ENCODE measurements at regions not wholly inside any gene's neighbourhood (a gene's known extent, or its start where the extent isn't known, plus 50 kb on each side); places are given as distances from the start of the nearest gene placed in this dataset.

DNA sequence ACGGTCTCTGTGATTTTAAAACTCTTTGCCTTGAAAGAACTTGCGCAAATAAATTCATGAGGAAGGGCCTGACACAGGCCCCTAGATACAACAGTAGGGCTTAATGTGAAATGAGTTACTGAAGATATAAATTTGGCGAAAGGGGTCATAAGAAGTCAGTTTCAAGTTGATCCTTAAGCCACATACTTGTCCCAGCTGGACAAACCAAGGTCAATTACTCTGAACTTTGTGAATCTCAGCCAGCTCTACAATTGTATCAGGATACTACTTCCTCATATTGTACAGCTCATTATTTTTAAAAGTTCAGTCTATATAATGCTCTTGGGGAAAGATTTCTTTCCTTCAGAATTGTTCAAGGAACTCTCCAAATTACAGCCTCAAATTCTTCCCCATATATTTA lies 432.8 kb downstream of the METTL4 start:
- 35% methylated on average over 3 of the region's 3 CpGs for WGBS (ENCODE audit: low lambda C conversion rate)
- DNase-seq: no peak

More for the DNA sequence above, 432.8 kb downstream of the METTL4 start:
- Histone ChIP-seq H4K20me1 (ENCODE audit: insufficient read depth) (no peaks in the 10 kb centered on the region), H3K4me1 (ENCODE audit: control insufficient read depth in 1 of 2, insufficient read depth in 2 of 2, low read depth in 1 of 2, low read length in 1 of 2) (no peaks in the 10 kb centered on the region), H3K9me2 (no peaks in the 10 kb centered on the region), H3K36me3 (replicated peaks in 1 of 2; ENCODE audit: control insufficient read depth in 1 of 2, insufficient read depth in 2 of 2, low read length in 1 of 2) (no peaks in the 10 kb centered on the region), H3K9ac (no peak overlapping the region), H3K4me3 (ENCODE audit: low read depth in 2 of 2, low read length in 1 of 2) (no peak overlapping the region), H3K4me2 (no peak overlapping the region), H3K27ac (ENCODE audit: low read depth in 2 of 2, low read length in 1 of 2) (no peak overlapping the region), H3F3A (replicated peaks; ENCODE audit: insufficient read depth) (no peaks in the 10 kb centered on the region), H3K9me3 (no peaks in the 10 kb centered on the region), H3K27me3 (ENCODE audit: insufficient read depth) (no peaks in the 10 kb centered on the region), H3K79me2 (ENCODE audit: insufficient read depth) (no peaks in the 10 kb centered on the region), H2AFZ (ENCODE audit: low read depth) (no peak overlapping the region)
- TF ChIP-seq EZH2phosphoT487 (IDR thresholded peaks at IDR 0.05; ENCODE audit: borderline replicate concordance, low read depth): no peak
- no peak for TF ChIP-seq JUND (IDR thresholded peaks at IDR 0.05)
- no peak for TF ChIP-seq POLR2AphosphoS5 (IDR thresholded peaks at IDR 0.05; ENCODE audit: low read depth, low read length)
- TF ChIP-seq TCF12 (IDR thresholded peaks at IDR 0.05): no peak
- TF ChIP-seq, protein P1, sequence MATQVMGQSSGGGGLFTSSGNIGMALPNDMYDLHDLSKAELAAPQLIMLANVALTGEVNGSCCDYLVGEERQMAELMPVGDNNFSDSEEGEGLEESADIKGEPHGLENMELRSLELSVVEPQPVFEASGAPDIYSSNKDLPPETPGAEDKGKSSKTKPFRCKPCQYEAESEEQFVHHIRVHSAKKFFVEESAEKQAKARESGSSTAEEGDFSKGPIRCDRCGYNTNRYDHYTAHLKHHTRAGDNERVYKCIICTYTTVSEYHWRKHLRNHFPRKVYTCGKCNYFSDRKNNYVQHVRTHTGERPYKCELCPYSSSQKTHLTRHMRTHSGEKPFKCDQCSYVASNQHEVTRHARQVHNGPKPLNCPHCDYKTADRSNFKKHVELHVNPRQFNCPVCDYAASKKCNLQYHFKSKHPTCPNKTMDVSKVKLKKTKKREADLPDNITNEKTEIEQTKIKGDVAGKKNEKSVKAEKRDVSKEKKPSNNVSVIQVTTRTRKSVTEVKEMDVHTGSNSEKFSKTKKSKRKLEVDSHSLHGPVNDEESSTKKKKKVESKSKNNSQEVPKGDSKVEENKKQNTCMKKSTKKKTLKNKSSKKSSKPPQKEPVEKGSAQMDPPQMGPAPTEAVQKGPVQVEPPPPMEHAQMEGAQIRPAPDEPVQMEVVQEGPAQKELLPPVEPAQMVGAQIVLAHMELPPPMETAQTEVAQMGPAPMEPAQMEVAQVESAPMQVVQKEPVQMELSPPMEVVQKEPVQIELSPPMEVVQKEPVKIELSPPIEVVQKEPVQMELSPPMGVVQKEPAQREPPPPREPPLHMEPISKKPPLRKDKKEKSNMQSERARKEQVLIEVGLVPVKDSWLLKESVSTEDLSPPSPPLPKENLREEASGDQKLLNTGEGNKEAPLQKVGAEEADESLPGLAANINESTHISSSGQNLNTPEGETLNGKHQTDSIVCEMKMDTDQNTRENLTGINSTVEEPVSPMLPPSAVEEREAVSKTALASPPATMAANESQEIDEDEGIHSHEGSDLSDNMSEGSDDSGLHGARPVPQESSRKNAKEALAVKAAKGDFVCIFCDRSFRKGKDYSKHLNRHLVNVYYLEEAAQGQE (IDR thresholded peaks at IDR 0.05; ENCODE audit: low read depth, low read length): no peak
- no peak for TF ChIP-seq MXI1 (IDR thresholded peaks at IDR 0.05; ENCODE audit: low read depth, low read length)
- TF ChIP-seq YY1 (IDR thresholded peaks at IDR 0.05; ENCODE audit: low read depth): no peak
- TF ChIP-seq, protein P2, sequence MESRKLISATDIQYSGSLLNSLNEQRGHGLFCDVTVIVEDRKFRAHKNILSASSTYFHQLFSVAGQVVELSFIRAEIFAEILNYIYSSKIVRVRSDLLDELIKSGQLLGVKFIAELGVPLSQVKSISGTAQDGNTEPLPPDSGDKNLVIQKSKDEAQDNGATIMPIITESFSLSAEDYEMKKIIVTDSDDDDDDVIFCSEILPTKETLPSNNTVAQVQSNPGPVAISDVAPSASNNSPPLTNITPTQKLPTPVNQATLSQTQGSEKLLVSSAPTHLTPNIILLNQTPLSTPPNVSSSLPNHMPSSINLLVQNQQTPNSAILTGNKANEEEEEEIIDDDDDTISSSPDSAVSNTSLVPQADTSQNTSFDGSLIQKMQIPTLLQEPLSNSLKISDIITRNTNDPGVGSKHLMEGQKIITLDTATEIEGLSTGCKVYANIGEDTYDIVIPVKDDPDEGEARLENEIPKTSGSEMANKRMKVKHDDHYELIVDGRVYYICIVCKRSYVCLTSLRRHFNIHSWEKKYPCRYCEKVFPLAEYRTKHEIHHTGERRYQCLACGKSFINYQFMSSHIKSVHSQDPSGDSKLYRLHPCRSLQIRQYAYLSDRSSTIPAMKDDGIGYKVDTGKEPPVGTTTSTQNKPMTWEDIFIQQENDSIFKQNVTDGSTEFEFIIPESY (IDR thresholded peaks at IDR 0.05; ENCODE audit: borderline replicate concordance, low read depth): no peak
- TF ChIP-seq ELF1 (IDR thresholded peaks at IDR 0.05): no peak
- TF ChIP-seq, protein P3, sequence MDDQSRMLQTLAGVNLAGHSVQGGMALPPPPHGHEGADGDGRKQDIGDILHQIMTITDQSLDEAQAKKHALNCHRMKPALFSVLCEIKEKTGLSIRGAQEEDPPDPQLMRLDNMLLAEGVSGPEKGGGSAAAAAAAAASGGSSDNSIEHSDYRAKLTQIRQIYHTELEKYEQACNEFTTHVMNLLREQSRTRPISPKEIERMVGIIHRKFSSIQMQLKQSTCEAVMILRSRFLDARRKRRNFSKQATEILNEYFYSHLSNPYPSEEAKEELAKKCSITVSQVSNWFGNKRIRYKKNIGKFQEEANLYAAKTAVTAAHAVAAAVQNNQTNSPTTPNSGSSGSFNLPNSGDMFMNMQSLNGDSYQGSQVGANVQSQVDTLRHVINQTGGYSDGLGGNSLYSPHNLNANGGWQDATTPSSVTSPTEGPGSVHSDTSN (IDR thresholded peaks at IDR 0.05): no peak
- TF ChIP-seq FOXJ3 (CRISPR knock-in tag; IDR thresholded peaks at IDR 0.05): no peak
- no peak for TF ChIP-seq CHD2 (IDR thresholded peaks at IDR 0.05; ENCODE audit: low read length, partially characterized antibody)
- TF ChIP-seq, protein P4, sequence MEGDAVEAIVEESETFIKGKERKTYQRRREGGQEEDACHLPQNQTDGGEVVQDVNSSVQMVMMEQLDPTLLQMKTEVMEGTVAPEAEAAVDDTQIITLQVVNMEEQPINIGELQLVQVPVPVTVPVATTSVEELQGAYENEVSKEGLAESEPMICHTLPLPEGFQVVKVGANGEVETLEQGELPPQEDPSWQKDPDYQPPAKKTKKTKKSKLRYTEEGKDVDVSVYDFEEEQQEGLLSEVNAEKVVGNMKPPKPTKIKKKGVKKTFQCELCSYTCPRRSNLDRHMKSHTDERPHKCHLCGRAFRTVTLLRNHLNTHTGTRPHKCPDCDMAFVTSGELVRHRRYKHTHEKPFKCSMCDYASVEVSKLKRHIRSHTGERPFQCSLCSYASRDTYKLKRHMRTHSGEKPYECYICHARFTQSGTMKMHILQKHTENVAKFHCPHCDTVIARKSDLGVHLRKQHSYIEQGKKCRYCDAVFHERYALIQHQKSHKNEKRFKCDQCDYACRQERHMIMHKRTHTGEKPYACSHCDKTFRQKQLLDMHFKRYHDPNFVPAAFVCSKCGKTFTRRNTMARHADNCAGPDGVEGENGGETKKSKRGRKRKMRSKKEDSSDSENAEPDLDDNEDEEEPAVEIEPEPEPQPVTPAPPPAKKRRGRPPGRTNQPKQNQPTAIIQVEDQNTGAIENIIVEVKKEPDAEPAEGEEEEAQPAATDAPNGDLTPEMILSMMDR (IDR thresholded peaks at IDR 0.05): no peak
- no peak for TF ChIP-seq SIN3A (IDR thresholded peaks at IDR 0.05; ENCODE audit: borderline replicate concordance, low read depth, low read length)
- TF ChIP-seq RXRA (IDR thresholded peaks at IDR 0.05; ENCODE audit: borderline replicate concordance, low read depth): no peak
- no peak for TF ChIP-seq MEF2A (IDR thresholded peaks at IDR 0.05; ENCODE audit: borderline replicate concordance, low read depth)
- TF ChIP-seq RCOR1 (IDR thresholded peaks at IDR 0.05; ENCODE audit: low read length): no peak
- TF ChIP-seq RFX5 (IDR thresholded peaks at IDR 0.05; ENCODE audit: low read length): no peak
- ChIA-PET CTCF (no interaction called here), POLR2A (no interaction called here)

Data from SK-N-SH (cell line).